ENCODE measurements at regions not wholly inside any gene's neighbourhood (a gene's known extent, or its start where the extent isn't known, plus 50 kb on each side); places are given as distances from the start of the nearest gene placed in this dataset.
"Not testable (repeated sequence)": the region's sequence is repeated elsewhere in the genome, so short reads cannot be mapped to it uniquely, and the experiment has no call there.

DNA sequence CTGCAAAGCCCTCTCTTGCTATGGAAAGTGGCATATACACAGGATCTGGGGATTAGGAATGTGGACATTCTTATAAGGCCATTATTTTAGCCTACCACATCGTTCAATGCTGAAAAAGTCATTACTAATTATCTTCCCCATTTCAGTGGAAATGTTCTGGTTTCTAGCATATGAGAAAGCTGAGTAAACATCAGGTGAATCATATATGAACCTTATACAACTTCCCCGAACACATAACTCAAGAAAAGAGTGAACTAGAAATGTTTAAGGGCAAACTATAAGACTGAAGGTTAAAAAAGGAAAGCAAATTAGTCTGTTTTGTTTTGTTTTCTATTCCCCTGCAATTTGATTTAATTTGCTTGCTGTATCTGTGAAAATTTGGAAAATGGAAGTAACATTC is 62.5 kb upstream of the SEC22B start:
- not testable (repeated sequence) for DNase-seq (ENCODE audit: low read depth, low spot score)

DNA sequence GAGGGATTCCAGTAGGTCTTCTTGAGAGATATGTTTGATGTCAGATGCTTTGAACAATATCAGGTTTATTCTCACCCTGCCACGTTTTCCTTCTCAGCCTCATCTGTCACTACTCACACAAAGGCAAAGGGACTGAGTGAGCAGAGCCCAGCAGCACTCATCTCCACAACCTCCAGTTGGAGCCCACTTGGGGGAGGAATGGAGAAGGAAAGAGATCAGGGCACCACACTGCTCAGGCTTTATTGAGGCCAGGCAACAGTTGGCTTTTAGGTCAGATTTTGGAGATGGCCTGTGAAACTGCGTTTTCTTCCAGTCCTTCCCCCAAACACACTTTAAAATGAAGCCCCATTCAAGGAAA is 57.3 kb upstream of the SEC22B start:
- DNase-seq (ENCODE audit: low read depth, low spot score): not testable (repeated sequence)

DNA sequence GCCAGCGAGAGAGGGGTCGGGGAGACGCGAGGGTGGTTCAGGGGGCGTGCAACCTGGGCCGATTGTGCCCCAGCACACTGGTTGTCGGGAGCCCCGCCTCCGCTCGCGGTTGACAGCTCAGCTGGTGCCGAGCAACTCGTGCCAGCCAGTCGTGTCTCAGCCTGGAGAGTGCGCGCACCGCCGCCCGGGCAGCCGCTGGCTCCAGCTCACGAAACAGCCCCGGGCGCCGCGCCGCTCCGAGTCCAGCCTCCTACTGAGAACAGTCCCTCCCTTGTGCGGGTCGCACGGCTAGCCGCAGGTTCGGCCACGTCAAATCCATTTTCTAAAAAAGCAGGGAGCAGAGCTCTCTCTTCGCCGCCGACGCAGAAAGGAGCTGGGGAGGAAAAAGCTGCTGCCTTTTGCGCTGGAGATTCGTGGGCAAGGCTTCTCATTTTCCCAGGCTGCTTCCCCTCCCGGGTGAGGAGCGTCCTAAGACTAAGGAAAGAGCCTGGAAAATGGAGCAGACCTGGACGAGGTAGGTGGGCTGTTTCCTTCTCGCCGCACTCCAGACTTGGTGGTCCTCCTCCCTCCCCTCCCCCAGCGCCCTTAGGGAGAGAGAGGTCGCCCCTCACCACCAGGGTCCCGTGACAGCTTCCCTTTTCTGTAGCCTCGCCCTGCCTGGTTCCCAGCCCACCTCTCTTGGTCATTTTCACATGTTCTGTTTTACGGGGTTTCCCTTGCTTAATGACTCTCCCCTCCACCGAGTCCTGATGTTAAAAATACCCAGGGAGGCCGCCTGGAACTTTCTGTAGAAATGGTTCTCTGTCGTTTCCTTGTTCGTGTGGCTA is 56.7 kb upstream of the SEC22B start:
- not testable (repeated sequence) for DNase-seq (ENCODE audit: low read depth, low spot score)

DNA sequence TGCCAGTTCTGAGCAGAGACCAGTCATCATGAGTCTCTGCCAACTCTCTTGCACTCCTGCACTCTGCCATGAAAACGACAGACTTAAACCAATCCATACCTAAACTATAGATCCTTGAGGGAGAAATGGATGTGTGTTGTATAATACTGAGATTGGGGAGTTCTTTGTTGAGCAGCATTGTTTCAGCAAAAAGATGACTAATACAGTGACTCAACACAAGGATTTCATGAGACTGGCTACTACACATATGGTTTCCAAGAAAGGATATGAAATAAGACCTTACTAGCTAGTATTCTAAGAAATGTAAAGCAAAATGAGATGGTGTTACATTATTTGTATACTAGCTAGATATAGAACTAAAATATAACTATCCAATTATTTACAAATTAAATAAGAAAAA is 53.5 kb upstream of the SEC22B start:
- not testable (repeated sequence) for DNase-seq (ENCODE audit: low read depth, low spot score)
